CD14-positive monocyte (primary cell): ENCODE measurements at regions not wholly inside any gene's neighbourhood (a gene's known extent, or its start where the extent isn't known, plus 50 kb on each side); places are given as distances from the start of the nearest gene placed in this dataset.

Source experiments
- DNase-seq, 3 donors: peaks; one replicate each; pipeline ENCODE4 v3.0.0-alpha.2; 2011 to 2022
- H2AFZ ChIP-seq: 2 replicates; pipeline ENCODE4 v1.6.0; 2012; ENCODE audit warnings: mild to moderate bottlenecking, low read depth, low read length, inconsistent platforms; ENCODE audit not compliant: insufficient read depth, poor library complexity, severe bottlenecking
- H3K27ac ChIP-seq, 2 donors: 1 replicate in 1 of 2; 2 replicates in 1 of 2; pipeline ENCODE4 v1.5.1; 2012 to 2013; ENCODE audit warnings: low read length in 2 of 2, control low read depth in 1 of 2, inconsistent platforms in 1 of 2, low read depth in 1 of 2, mild to moderate bottlenecking in 1 of 2
- H3K27me3 ChIP-seq, 2 donors: one replicate each; pipeline versions ENCODE4 v1.6.0 to v1.6.1; 2011 to 2013; ENCODE audit warnings: low read length in 2 of 2; ENCODE audit not compliant: control insufficient read depth in 2 of 2, insufficient read depth in 2 of 2
- H3K36me3 ChIP-seq, 2 donors: replicated peaks in 1 of 2; 1 replicate in 1 of 2; 2 replicates in 1 of 2; pipeline versions ENCODE4 v1.5.1 to v1.6.1; 2012 to 2013; ENCODE audit warnings: low read length in 2 of 2, control low read depth in 1 of 2, inconsistent platforms in 1 of 2, mild to moderate bottlenecking in 1 of 2; ENCODE audit not compliant: insufficient read depth in 2 of 2, control insufficient read depth in 1 of 2
- H3K4me1 ChIP-seq, 2 donors: 1 replicate in 1 of 2; 2 replicates in 1 of 2; pipeline versions ENCODE4 v1.5.1 to v1.6.1; 2012 to 2013; ENCODE audit warnings: low read length in 2 of 2, control low read depth in 1 of 2, inconsistent platforms in 1 of 2, mild to moderate bottlenecking in 1 of 2, moderate library complexity in 1 of 2; ENCODE audit not compliant: insufficient read depth in 2 of 2, control insufficient read depth in 1 of 2
- H3K4me2 ChIP-seq: replicated peaks from 2 replicates; pipeline ENCODE3; 2012; ENCODE audit warnings: low read length, moderate library complexity, mild to moderate bottlenecking; ENCODE audit not compliant: poor library complexity, severe bottlenecking; ENCODE audit errors: extremely low read depth
- H3K4me3 ChIP-seq, 3 experiments: fragments of 200-600 bp in 1 of 3; sonication (generic) in 1 of 3; replicated peaks in 1 of 3; 1 replicate in 2 of 3; 2 replicates in 1 of 3; pipeline ENCODE4 v1.5.1; 2011 to 2013; ENCODE audit warnings: low read length in 3 of 3, mild to moderate bottlenecking in 3 of 3, control low read depth in 2 of 3, low read depth in 2 of 3, inconsistent platforms in 1 of 3, moderate library complexity in 1 of 3
- H3K79me2 ChIP-seq: 2 replicates; pipeline ENCODE4 v1.6.0; 2012; ENCODE audit warnings: mild to moderate bottlenecking, control low read depth, inconsistent platforms, low read length, moderate library complexity; ENCODE audit not compliant: insufficient read depth
- H3K9ac ChIP-seq: 2 replicates; pipeline ENCODE4 v1.6.0; 2017; ENCODE audit warnings: low read length, mild to moderate bottlenecking; ENCODE audit not compliant: insufficient read depth, poor library complexity, severe bottlenecking
- H3K9me3 ChIP-seq, 2 donors: replicated peaks in 1 of 2; 1 replicate in 1 of 2; 2 replicates in 1 of 2; pipeline versions ENCODE4 v1.5.1 to v1.6.1; 2012 to 2013; ENCODE audit warnings: low read length in 2 of 2, control low read depth in 1 of 2; ENCODE audit not compliant: control insufficient read depth in 1 of 2, insufficient read depth in 1 of 2
- H4K20me1 ChIP-seq: 2 replicates; pipeline ENCODE4 v1.6.0; 2012; ENCODE audit warnings: mild to moderate bottlenecking, low read length, control low read depth, moderate library complexity; ENCODE audit not compliant: insufficient read depth
- H3K27ac Mint-ChIP-seq, 7 donors: one replicate each; pipeline ENCODE4 v1.8.0; 2020; ENCODE audit warnings: mild to moderate bottlenecking in 7 of 7, mixed read lengths in 7 of 7, moderate library complexity in 6 of 7, inconsistent platforms in 2 of 7
- H3K27me3 Mint-ChIP-seq, 3 donors: one replicate each; pipeline ENCODE4 v1.8.0; 2021 to 2022; ENCODE audit warnings: low read depth in 3 of 3, mild to moderate bottlenecking in 3 of 3, mixed read lengths in 3 of 3, moderate library complexity in 3 of 3, inconsistent platforms in 1 of 3
- H3K36me3 Mint-ChIP-seq, 2 donors: one replicate each; pipeline ENCODE4 v1.8.0; 2020; ENCODE audit warnings: mixed read lengths in 2 of 2, inconsistent platforms in 1 of 2, mild to moderate bottlenecking in 1 of 2
- H3K4me1 Mint-ChIP-seq: one replicate; pipeline ENCODE4 v1.8.0; 2020; ENCODE audit warnings: mild to moderate bottlenecking, mixed read lengths
- H3K4me3 Mint-ChIP-seq, 2 donors: one replicate each; pipeline ENCODE4 v1.8.0; 2020; ENCODE audit warnings: mild to moderate bottlenecking in 2 of 2, mixed read lengths in 2 of 2, moderate library complexity in 1 of 2
- H3K9me3 Mint-ChIP-seq, 7 donors: one replicate each; pipeline ENCODE4 v1.8.0; 2020 to 2022; ENCODE audit warnings: mixed read lengths in 7 of 7, mild to moderate bottlenecking in 6 of 7, moderate library complexity in 6 of 7, inconsistent platforms in 2 of 7
- WGBS: methylation state at CpG from one replicate; pipeline ENCODE4 v1.1.5; 2013; ENCODE audit warnings: missing lambda C conversion rate; ENCODE audit not compliant: insufficient coverage; 5-methylcytosine and 5-hydroxymethylcytosine counted together
- intact Hi-C, 2 donors: fragments of 100-400 bp; cut with micrococcal nuclease; formaldehyde crosslinking; loops; one replicate each; pipeline versions ENCODE4 v1.15.0 to v1.15.1; 2023
- TF ChIP-seq, protein P1 (sequence below): fragments of 200-600 bp; IDR thresholded peaks from one replicate; pipeline ENCODE4 v1.8.0; 2022; ENCODE audit warnings: antibody characterized with exemption, mild to moderate bottlenecking

DNA sequence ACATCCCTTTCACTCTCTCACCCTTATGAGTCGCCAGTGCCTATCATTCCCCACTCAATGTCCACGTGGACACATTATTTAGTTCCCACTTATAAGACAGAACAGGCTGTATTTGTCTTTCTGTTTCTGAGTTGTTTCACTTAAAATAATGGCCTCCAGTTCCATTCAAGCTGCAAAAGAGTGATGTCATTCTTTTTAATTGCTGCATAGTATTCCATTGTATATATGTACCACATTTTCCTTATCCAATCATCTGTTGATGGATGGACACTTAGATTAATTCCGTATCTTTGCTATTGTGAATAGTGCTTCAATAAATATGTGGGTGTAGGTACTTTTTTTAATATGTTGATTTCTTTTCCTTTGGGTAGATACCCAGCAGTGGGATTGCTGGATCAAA, 79.1 kb downstream of the ZNF365 start:
- DNase-seq = no peak
- Histone ChIP-seq H3K4me1 (peaks cover 34 to 36% of the 10 kb centered on the region in 2 donors), H3K9ac (no peak overlapping the region), H2AFZ (no peak overlapping the region), H3K9me3 (no peaks in the 10 kb centered on the region), H4K20me1 (no peaks in the 10 kb centered on the region), H3K4me3 (no peak overlapping the region), H3K79me2 (no peaks in the 10 kb centered on the region), H3K27me3 (no peaks in the 10 kb centered on the region), H3K27ac (no peak overlapping the region), H3K4me2 (no peak overlapping the region), H3K36me3 (no peaks in the 10 kb centered on the region)
- 100% methylated on average over 1 of the region's 3 CpGs for WGBS
- no peak overlapping the region for H3K4me3 Mint-ChIP-seq
- intact Hi-C loops = no loop called here
- no peaks in the 10 kb centered on the region for H3K36me3 Mint-ChIP-seq
- no peak overlapping the region for H3K27ac Mint-ChIP-seq
- H3K27me3 Mint-ChIP-seq = peaks cover 0 to 8% (median under 1%) of the 10 kb centered on the region in 3 donors
- TF ChIP-seq, protein P1, sequence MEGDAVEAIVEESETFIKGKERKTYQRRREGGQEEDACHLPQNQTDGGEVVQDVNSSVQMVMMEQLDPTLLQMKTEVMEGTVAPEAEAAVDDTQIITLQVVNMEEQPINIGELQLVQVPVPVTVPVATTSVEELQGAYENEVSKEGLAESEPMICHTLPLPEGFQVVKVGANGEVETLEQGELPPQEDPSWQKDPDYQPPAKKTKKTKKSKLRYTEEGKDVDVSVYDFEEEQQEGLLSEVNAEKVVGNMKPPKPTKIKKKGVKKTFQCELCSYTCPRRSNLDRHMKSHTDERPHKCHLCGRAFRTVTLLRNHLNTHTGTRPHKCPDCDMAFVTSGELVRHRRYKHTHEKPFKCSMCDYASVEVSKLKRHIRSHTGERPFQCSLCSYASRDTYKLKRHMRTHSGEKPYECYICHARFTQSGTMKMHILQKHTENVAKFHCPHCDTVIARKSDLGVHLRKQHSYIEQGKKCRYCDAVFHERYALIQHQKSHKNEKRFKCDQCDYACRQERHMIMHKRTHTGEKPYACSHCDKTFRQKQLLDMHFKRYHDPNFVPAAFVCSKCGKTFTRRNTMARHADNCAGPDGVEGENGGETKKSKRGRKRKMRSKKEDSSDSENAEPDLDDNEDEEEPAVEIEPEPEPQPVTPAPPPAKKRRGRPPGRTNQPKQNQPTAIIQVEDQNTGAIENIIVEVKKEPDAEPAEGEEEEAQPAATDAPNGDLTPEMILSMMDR = no peak
- peaks cover 41% of the 10 kb centered on the region for H3K4me1 Mint-ChIP-seq
- H3K9me3 Mint-ChIP-seq = peaks cover 0 to 3% (median 1%) of the 10 kb centered on the region in 7 donors

DNA sequence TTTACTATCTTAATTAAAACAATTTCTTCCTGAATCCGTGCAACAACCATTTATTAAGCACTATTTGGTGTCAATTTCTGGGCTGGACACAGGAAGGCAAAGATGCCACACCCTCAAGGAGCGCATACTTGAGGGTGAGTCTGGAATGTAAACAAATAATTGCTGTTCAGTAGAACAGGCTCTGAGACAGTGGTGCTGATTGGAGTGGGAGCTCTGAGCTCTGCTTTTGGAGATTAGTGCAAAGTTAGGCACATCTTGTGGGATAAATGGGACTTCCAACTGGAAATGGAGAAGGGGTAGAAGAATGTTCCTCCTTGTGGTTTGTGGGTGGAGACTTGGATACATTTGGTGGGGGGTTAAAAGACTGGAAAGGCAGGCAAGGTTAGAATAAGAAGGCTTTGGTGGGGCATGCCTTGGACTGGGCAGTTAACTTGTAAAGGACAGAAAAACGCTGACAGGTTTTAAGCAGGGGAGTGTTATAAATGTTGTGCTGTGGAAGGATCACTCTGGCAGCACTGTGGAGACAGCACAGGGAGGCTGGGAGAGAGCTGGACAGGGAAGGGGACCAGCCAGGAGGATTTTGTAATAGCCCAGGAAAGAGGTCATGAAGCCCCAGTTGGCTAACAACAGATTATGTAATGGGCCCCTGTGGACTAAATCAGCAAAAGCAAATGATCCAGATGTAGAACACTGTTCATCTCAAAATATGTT, 80.7 kb downstream of the ZNF365 start:
- no peak overlapping the region for H3K27ac ChIP-seq
- H3K9ac ChIP-seq = no peak overlapping the region
- Mint-ChIP-seq H3K27me3 (peaks cover 0 to 1% (median 0%) of the 10 kb centered on the region in 3 donors), H3K9me3 (peaks cover 0 to 3% (median 1%) of the 10 kb centered on the region in 7 donors), H3K27ac (peak overlapping the region in 2 of 7 donors; percentile 68 to 87), H3K4me3 (no peak overlapping the region), H3K4me1 (peaks cover 37% of the 10 kb centered on the region), H3K36me3 (no peaks in the 10 kb centered on the region)
- TF ChIP-seq, protein P1 = no peak
- H3K4me2 ChIP-seq = no peak overlapping the region
- no peak overlapping the region for H3K4me3 ChIP-seq
- peaks cover 31 to 36% of the 10 kb centered on the region in 2 donors for H3K4me1 ChIP-seq
- no peaks in the 10 kb centered on the region for H3K27me3 ChIP-seq
- intact Hi-C loops = no loop called here
- H3K36me3 ChIP-seq = no peaks in the 10 kb centered on the region
- H4K20me1 ChIP-seq = no peaks in the 10 kb centered on the region
- no peak overlapping the region for H2AFZ ChIP-seq
- peak in 1 of 3 donors; percentile 25 for DNase-seq
- 100% methylated on average over 2 of the region's 3 CpGs for WGBS
- H3K79me2 ChIP-seq = no peaks in the 10 kb centered on the region
- no peaks in the 10 kb centered on the region for H3K9me3 ChIP-seq
